ENCODE measurements at regions not wholly inside any gene's neighbourhood (a gene's known extent, or its start where the extent isn't known, plus 50 kb on each side); places are given as distances from the start of the nearest gene placed in this dataset.

DNA sequence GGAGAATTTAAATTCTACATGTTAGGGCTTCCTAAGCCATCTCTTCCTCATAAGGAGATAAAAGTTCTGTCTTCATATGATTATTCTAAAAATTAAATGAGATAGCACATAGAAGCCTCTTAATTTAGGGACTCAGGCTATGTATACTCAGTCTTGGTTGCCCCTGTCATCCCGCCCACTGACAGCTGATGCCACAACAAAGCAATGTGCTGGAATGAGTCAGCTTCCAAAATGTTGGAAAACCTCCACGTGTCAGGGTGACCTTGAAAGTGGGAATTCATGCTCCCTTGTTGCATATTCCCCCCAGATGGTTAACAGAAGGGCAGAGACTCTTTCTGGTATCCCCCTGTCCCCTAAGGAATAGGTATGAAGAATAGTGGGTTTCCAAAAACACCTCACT lies 238.0 kb upstream of the DDHD1 start:
- Histone ChIP-seq H3K4me2 (ENCODE audit: insufficient read depth, low read length) (no peak overlapping the region), H3K4me1 (replicated peaks in 1 of 2; ENCODE audit: control insufficient read depth in 2 of 2, insufficient read depth in 2 of 2, low read length in 2 of 2) (no peaks in the 10 kb centered on the region), H3K79me2 (ENCODE audit: control insufficient read depth, insufficient read depth, low read length) (no peaks in the 10 kb centered on the region), H3K27me3 (ENCODE audit: control insufficient read depth in 2 of 2, insufficient read depth in 2 of 2, low read length in 2 of 2) (no peaks in the 10 kb centered on the region), H3K9ac (ENCODE audit: insufficient read depth in 1 of 2, low read depth in 2 of 2, low read length in 2 of 2) (no peak overlapping the region), H4K20me1 (replicated peaks; ENCODE audit: control insufficient read depth, insufficient read depth, low read length) (no peaks in the 10 kb centered on the region), H2AFZ (ENCODE audit: low read depth, low read length) (no peak overlapping the region), H3K9me1 (ENCODE audit: control insufficient read depth, insufficient read depth, low read length) (no peaks in the 10 kb centered on the region), H3K4me3 (no peak overlapping the region), H3K36me3 (ENCODE audit: control insufficient read depth, insufficient read depth, low read length) (no peaks in the 10 kb centered on the region), H3K27ac (ENCODE audit: extremely low read depth, low read depth, low read length) (no peak overlapping the region), H3K9me3 (replicated peaks; ENCODE audit: control insufficient read depth, insufficient read depth, low read depth, low read length) (no peaks in the 10 kb centered on the region)
- POLR2A ChIA-PET = no interaction called here
- WGBS (ENCODE audit: insufficient coverage, low coverage, missing lambda C conversion rate) = 0% methylated on average over 1 of the region's 2 CpGs
- ATAC-seq = no peak
- no TSS peak for BruUV-seq (replicated peaks)
- CTCF ChIA-PET (ENCODE audit: low intra/inter-chr PET ratio) = no interaction called here
- no peak for DNase-seq (ENCODE audit: extremely low read depth in 1 of 4, low spot score in 3 of 4)
- intact Hi-C loops (cut with micrococcal nuclease) (no loop called here), in situ Hi-C loops (cut with MboI) (no loop called here)
- FAIRE-seq = no peak
- TF ChIP-seq, protein P1, sequence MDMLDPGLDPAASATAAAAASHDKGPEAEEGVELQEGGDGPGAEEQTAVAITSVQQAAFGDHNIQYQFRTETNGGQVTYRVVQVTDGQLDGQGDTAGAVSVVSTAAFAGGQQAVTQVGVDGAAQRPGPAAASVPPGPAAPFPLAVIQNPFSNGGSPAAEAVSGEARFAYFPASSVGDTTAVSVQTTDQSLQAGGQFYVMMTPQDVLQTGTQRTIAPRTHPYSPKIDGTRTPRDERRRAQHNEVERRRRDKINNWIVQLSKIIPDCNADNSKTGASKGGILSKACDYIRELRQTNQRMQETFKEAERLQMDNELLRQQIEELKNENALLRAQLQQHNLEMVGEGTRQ (CRISPR knock-in tag; IDR thresholded peaks at IDR 0.05) = no peak
- TF ChIP-seq SIN3B (IDR thresholded peaks at IDR 0.05; ENCODE audit: low read depth) (no peak), RB1 (IDR thresholded peaks at IDR 0.05; ENCODE audit: low read depth) (no peak), MBD1 (CRISPR knock-in tag; IDR thresholded peaks at IDR 0.05) (no peak), ZNF707 (CRISPR knock-in tag; conservative IDR thresholded peaks at IDR 0.05) (no peak), CSDE1 (IDR thresholded peaks at IDR 0.05) (no peak), E2F8 (IDR thresholded peaks at IDR 0.05; ENCODE audit: low read depth, partially characterized antibody) (no peak), POLR2AphosphoS2 (IDR thresholded peaks at IDR 0.05; ENCODE audit: low read length) (no peak), RBBP5 (IDR thresholded peaks at IDR 0.05; ENCODE audit: borderline replicate concordance, insufficient read depth, low read length, poor library complexity, severe bottlenecking) (no peak), SIRT6 (IDR thresholded peaks at IDR 0.05; ENCODE audit: low read depth, low read length) (no peak), ZNF232 (CRISPR knock-in tag; IDR thresholded peaks at IDR 0.05) (no peak), GATAD2A (IDR thresholded peaks at IDR 0.05) (no peak)
- TF ChIP-seq, protein P2, sequence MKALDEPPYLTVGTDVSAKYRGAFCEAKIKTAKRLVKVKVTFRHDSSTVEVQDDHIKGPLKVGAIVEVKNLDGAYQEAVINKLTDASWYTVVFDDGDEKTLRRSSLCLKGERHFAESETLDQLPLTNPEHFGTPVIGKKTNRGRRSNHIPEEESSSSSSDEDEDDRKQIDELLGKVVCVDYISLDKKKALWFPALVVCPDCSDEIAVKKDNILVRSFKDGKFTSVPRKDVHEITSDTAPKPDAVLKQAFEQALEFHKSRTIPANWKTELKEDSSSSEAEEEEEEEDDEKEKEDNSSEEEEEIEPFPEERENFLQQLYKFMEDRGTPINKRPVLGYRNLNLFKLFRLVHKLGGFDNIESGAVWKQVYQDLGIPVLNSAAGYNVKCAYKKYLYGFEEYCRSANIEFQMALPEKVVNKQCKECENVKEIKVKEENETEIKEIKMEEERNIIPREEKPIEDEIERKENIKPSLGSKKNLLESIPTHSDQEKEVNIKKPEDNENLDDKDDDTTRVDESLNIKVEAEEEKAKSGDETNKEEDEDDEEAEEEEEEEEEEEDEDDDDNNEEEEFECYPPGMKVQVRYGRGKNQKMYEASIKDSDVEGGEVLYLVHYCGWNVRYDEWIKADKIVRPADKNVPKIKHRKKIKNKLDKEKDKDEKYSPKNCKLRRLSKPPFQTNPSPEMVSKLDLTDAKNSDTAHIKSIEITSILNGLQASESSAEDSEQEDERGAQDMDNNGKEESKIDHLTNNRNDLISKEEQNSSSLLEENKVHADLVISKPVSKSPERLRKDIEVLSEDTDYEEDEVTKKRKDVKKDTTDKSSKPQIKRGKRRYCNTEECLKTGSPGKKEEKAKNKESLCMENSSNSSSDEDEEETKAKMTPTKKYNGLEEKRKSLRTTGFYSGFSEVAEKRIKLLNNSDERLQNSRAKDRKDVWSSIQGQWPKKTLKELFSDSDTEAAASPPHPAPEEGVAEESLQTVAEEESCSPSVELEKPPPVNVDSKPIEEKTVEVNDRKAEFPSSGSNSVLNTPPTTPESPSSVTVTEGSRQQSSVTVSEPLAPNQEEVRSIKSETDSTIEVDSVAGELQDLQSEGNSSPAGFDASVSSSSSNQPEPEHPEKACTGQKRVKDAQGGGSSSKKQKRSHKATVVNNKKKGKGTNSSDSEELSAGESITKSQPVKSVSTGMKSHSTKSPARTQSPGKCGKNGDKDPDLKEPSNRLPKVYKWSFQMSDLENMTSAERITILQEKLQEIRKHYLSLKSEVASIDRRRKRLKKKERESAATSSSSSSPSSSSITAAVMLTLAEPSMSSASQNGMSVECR (CRISPR knock-in tag; IDR thresholded peaks at IDR 0.05) = no peak
